ENCODE measurements at regions not wholly inside any gene's neighbourhood (a gene's known extent, or its start where the extent isn't known, plus 50 kb on each side); places are given as distances from the start of the nearest gene placed in this dataset.

DNA sequence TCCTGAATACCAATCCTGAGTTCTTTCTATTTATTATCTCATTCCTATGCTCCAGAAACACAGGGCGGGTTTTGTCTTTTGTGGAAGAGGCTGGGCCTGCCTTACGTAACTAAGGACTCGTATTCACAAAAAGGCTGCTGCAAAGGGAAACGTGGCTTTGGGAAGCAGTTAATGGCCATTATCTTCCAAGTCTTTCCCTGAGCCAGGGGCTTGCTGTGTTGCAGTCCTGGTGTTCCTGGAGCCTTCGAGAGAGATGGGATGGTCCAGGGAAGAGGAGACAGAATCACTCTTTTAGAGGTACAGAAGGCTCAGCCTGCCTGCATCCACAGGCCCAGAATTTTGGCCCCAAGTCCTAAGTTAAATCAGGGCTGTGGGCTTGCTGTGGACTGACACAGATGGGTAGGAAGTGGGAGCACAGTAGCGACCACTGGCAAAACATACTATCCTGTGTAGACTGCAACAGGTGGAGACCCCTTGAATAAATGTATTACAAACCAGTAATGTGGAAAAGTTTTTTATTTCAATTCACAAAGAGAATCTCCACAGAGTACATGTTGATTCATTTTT is 139.4 kb upstream of the ST6GAL2 start:
- no peak overlapping the region for H3K4me3 ChIP-seq (ENCODE audit: low read length in 2 of 2)
- H3K27me3 ChIP-seq (ENCODE audit: control insufficient read depth in 2 of 2, insufficient read depth in 1 of 2, low read length in 1 of 2) = no peaks in the 10 kb centered on the region
- H3K9me3 ChIP-seq (ENCODE audit: control insufficient read depth in 2 of 2, insufficient read depth in 1 of 2, low read length in 1 of 2) = no peaks in the 10 kb centered on the region
- H3K27ac ChIP-seq (ENCODE audit: low read depth in 1 of 2, low read length in 1 of 2) = no peak overlapping the region
- H3K36me3 ChIP-seq (ENCODE audit: control insufficient read depth in 2 of 2, insufficient read depth in 2 of 2, low read length in 1 of 2) = no peaks in the 10 kb centered on the region
- no peak for DNase-seq (ENCODE audit: low read depth in 6 of 9, low spot score in 9 of 9)
- WGBS = 88% methylated on average over 6 of the region's 6 CpGs
- H3K4me1 ChIP-seq (ENCODE audit: control insufficient read depth in 2 of 2, insufficient read depth in 2 of 2, low read length in 2 of 2) = no peaks in the 10 kb centered on the region

DNA sequence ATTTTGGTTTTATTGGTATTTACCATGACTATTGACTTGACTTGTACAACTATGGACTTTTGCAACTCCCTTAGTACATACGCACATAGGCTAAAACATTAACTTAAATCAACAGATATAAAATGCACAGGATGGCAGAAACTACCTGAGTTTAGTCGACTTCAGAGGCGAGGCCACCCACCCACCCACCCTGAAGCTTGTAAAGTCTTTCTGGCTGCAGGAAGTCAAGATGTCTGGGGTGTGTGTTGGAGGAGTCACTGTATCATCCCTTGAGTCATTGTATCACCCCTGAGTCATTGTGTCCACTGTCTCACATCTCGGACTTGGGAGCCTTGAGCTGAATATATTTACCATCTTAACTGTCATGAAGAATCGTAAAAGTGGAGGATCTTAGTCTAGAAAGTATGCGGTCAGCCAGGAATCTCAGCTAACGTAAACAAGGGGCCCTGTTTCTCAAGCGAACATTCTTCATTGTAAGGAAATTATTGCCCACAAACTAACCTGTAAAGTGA is 140.0 kb upstream of the ST6GAL2 start:
- no peaks in the 10 kb centered on the region for H3K4me1 ChIP-seq (ENCODE audit: control insufficient read depth in 2 of 2, insufficient read depth in 2 of 2, low read length in 2 of 2)
- no peak overlapping the region for H3K27ac ChIP-seq (ENCODE audit: low read depth in 1 of 2, low read length in 1 of 2)
- H3K27me3 ChIP-seq (ENCODE audit: control insufficient read depth in 2 of 2, insufficient read depth in 1 of 2, low read length in 1 of 2) = no peaks in the 10 kb centered on the region
- WGBS = 88% methylated on average over 8 of the region's 8 CpGs
- no peak for DNase-seq (ENCODE audit: low read depth in 6 of 9, low spot score in 9 of 9)
- no peak overlapping the region for H3K4me3 ChIP-seq (ENCODE audit: low read length in 2 of 2)
- no peaks in the 10 kb centered on the region for H3K36me3 ChIP-seq (ENCODE audit: control insufficient read depth in 2 of 2, insufficient read depth in 2 of 2, low read length in 1 of 2)
- no peaks in the 10 kb centered on the region for H3K9me3 ChIP-seq (ENCODE audit: control insufficient read depth in 2 of 2, insufficient read depth in 1 of 2, low read length in 1 of 2)

DNA sequence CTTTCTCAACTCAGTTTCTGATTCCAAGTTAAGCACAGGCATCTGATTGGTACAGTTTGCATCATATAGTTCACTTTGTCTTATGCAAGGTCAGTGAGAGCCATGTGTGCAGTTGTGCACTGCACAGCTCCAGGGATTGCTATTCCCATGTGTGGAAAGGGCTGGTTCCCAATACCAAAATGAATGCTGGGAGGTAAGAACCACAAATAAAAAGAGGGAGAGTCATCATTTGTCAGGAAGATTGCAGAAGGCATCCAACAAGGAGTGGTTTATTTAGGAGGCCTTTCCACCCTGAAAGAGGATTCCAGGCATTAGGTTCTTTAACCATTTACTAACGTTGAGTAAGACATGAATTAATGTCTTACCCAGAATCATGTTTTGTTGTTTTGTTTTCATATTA is 141.2 kb upstream of the ST6GAL2 start:
- DNase-seq (ENCODE audit: low read depth in 6 of 9, low spot score in 9 of 9) = no peak
- no peak overlapping the region for H3K27ac ChIP-seq (ENCODE audit: low read depth in 1 of 2, low read length in 1 of 2)
- no peaks in the 10 kb centered on the region for H3K36me3 ChIP-seq (ENCODE audit: control insufficient read depth in 2 of 2, insufficient read depth in 2 of 2, low read length in 1 of 2)
- H3K9me3 ChIP-seq (ENCODE audit: control insufficient read depth in 2 of 2, insufficient read depth in 1 of 2, low read length in 1 of 2) = no peaks in the 10 kb centered on the region
- 98% methylated on average over 1 of the region's 1 CpG for WGBS
- no peaks in the 10 kb centered on the region for H3K27me3 ChIP-seq (ENCODE audit: control insufficient read depth in 2 of 2, insufficient read depth in 1 of 2, low read length in 1 of 2)
- no peaks in the 10 kb centered on the region for H3K4me1 ChIP-seq (ENCODE audit: control insufficient read depth in 2 of 2, insufficient read depth in 2 of 2, low read length in 2 of 2)
- no peak overlapping the region for H3K4me3 ChIP-seq (ENCODE audit: low read length in 2 of 2)

DNA sequence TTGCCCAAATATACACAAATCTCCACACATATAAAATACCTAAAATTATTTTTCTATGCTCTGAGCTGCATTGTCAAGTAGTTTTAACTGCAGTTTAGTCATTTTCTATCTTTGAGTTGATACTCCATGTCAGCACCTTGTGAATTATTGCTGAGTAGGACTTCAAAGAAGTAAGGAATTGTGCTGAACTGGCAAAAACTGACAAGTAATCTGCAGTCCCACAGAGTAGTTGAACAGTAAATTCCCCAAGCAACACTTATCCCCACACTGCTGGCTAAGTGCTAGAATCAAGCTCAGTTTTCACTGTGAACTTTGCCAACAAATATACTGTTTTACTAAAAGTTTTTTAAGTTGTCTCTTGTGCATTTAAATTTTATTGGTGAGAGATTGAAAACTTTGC is 141.8 kb upstream of the ST6GAL2 start:
- no peaks in the 10 kb centered on the region for H3K9me3 ChIP-seq (ENCODE audit: control insufficient read depth in 2 of 2, insufficient read depth in 1 of 2, low read length in 1 of 2)
- H3K27ac ChIP-seq (ENCODE audit: low read depth in 1 of 2, low read length in 1 of 2) = no peak overlapping the region
- no peaks in the 10 kb centered on the region for H3K4me1 ChIP-seq (ENCODE audit: control insufficient read depth in 2 of 2, insufficient read depth in 2 of 2, low read length in 2 of 2)
- no peak overlapping the region for H3K4me3 ChIP-seq (ENCODE audit: low read length in 2 of 2)
- H3K36me3 ChIP-seq (ENCODE audit: control insufficient read depth in 2 of 2, insufficient read depth in 2 of 2, low read length in 1 of 2) = no peaks in the 10 kb centered on the region
- no peak for DNase-seq (ENCODE audit: low read depth in 6 of 9, low spot score in 9 of 9)
- H3K27me3 ChIP-seq (ENCODE audit: control insufficient read depth in 2 of 2, insufficient read depth in 1 of 2, low read length in 1 of 2) = no peaks in the 10 kb centered on the region

DNA sequence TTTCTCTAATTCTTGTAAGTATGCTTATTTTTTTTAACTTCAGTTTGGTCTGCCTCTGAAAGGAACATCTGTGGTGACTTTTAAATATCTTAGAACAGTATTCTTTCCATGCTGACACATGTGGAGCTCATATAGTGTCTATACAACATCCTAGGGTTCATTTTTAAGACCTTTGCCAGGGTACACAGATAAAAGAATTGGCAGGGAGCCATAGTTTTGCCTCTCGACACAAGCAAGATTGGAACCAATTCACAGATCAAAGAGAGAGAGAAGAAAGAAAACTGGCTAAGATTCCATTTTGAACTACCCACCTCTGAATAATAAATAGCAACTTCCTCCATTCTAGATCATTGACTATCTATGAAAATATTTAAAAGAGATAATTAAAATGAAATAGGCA is 142.7 kb upstream of the ST6GAL2 start:
- H3K36me3 ChIP-seq (ENCODE audit: control insufficient read depth in 2 of 2, insufficient read depth in 2 of 2, low read length in 1 of 2) = no peaks in the 10 kb centered on the region
- no peaks in the 10 kb centered on the region for H3K9me3 ChIP-seq (ENCODE audit: control insufficient read depth in 2 of 2, insufficient read depth in 1 of 2, low read length in 1 of 2)
- H3K4me3 ChIP-seq (ENCODE audit: low read length in 2 of 2) = no peak overlapping the region
- WGBS = 91% methylated on average over 1 of the region's 1 CpG
- DNase-seq (ENCODE audit: low read depth in 6 of 9, low spot score in 9 of 9) = no peak
- no peak overlapping the region for H3K27ac ChIP-seq (ENCODE audit: low read depth in 1 of 2, low read length in 1 of 2)
- H3K27me3 ChIP-seq (ENCODE audit: control insufficient read depth in 2 of 2, insufficient read depth in 1 of 2, low read length in 1 of 2) = no peaks in the 10 kb centered on the region
- H3K4me1 ChIP-seq (ENCODE audit: control insufficient read depth in 2 of 2, insufficient read depth in 2 of 2, low read length in 2 of 2) = no peaks in the 10 kb centered on the region

DNA sequence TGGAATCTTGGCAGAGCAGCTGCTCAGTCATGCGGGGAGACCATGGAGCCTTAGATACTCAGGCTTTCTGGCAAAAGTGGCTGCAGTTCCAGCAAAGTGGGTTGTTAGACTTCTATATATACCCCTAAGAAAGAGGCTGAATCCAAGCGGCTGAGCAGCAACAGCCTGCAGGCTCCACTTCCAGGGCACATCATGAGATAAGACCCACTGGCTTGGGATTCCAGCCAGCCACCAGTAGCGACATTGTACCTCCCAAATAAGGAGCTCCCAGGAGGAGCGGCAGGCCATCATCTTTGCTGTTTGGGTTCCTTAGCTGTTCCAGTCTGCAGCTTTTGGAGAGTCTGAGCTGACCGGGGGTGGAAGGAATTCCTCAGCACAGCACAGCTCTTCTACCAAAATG is 150.3 kb upstream of the ST6GAL2 start:
- Histone ChIP-seq H3K36me3 (ENCODE audit: control insufficient read depth in 2 of 2, insufficient read depth in 2 of 2, low read length in 1 of 2) (no peaks in the 10 kb centered on the region), H3K9me3 (ENCODE audit: control insufficient read depth in 2 of 2, insufficient read depth in 1 of 2, low read length in 1 of 2) (peaks cover 0 to 9% of the 10 kb centered on the region in 2 donors), H3K4me1 (ENCODE audit: control insufficient read depth in 2 of 2, insufficient read depth in 2 of 2, low read length in 2 of 2) (no peaks in the 10 kb centered on the region), H3K27me3 (ENCODE audit: control insufficient read depth in 2 of 2, insufficient read depth in 1 of 2, low read length in 1 of 2) (no peaks in the 10 kb centered on the region), H3K4me3 (ENCODE audit: low read length in 2 of 2) (no peak overlapping the region), H3K27ac (ENCODE audit: low read depth in 1 of 2, low read length in 1 of 2) (no peak overlapping the region)
- WGBS = 98% methylated on average over 5 of the region's 5 CpGs
- DNase-seq (ENCODE audit: low read depth in 6 of 9, low spot score in 9 of 9) = no peak

DNA sequence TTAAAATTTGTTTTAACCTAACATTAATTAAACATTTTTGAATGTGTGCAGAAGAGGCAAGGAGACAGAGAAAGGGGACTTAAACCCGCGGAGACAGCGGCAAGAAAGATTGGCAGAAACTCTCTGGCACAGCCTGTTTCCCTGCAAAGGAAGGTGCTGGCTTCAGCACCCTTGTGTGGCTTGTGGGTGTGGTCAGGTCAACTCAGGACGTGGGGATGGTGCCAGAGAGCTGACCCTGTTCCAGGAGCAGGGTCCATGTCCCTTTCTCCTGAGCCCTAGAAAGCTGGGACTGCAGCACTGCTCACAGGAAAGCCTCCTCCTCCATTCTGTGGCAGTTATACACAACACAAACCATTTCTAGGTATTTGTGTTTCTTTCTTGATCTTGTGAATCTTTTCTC is 176.2 kb upstream of the ST6GAL2 start:
- Histone ChIP-seq H3K4me1 (ENCODE audit: control insufficient read depth in 2 of 2, insufficient read depth in 2 of 2, low read length in 2 of 2) (no peaks in the 10 kb centered on the region), H3K4me3 (ENCODE audit: low read length in 2 of 2) (no peak overlapping the region), H3K27ac (ENCODE audit: low read depth in 1 of 2, low read length in 1 of 2) (no peak overlapping the region), H3K27me3 (ENCODE audit: control insufficient read depth in 2 of 2, insufficient read depth in 1 of 2, low read length in 1 of 2) (no peaks in the 10 kb centered on the region), H3K36me3 (ENCODE audit: control insufficient read depth in 2 of 2, insufficient read depth in 2 of 2, low read length in 1 of 2) (no peaks in the 10 kb centered on the region), H3K9me3 (ENCODE audit: control insufficient read depth in 2 of 2, insufficient read depth in 1 of 2, low read length in 1 of 2) (no peaks in the 10 kb centered on the region)
- 65% methylated on average over 4 of the region's 4 CpGs for WGBS
- DNase-seq (ENCODE audit: low read depth in 6 of 9, low spot score in 9 of 9) = no peak

DNA sequence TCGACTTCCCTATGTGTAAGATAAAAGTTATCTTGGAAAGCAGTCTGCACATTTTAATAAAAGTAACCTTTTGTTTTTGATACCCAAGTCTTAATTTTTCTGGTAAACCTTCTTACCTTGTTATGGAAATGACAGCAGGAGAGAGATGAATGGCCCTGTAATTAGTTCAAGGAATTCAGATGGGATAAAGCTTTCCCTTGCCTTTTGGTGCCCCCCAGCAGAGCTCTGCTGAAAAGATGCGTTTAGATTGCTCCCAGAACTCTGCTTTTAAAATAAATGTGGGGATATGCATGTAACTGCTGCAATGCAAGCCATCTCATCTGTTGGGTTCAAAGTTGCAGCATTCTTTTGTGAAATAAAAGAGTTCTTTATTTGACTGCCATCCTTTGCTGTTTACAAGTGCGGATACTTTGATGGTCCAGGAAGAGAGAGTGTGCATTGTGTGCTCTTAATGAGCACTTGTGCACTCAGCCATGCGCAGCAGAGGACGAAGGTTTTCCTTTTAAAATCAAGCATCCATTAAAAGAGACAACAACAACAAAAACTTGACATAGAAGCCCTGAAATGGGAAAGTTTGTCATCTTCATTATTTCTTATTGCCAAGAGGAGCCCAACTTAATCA is 176.7 kb upstream of the ST6GAL2 start:
- Histone ChIP-seq H3K36me3 (ENCODE audit: control insufficient read depth in 2 of 2, insufficient read depth in 2 of 2, low read length in 1 of 2) (no peaks in the 10 kb centered on the region), H3K27ac (ENCODE audit: low read depth in 1 of 2, low read length in 1 of 2) (no peak overlapping the region), H3K4me3 (ENCODE audit: low read length in 2 of 2) (no peak overlapping the region), H3K4me1 (ENCODE audit: control insufficient read depth in 2 of 2, insufficient read depth in 2 of 2, low read length in 2 of 2) (no peaks in the 10 kb centered on the region), H3K27me3 (ENCODE audit: control insufficient read depth in 2 of 2, insufficient read depth in 1 of 2, low read length in 1 of 2) (no peaks in the 10 kb centered on the region), H3K9me3 (ENCODE audit: control insufficient read depth in 2 of 2, insufficient read depth in 1 of 2, low read length in 1 of 2) (no peaks in the 10 kb centered on the region)
- DNase-seq (ENCODE audit: low read depth in 6 of 9, low spot score in 9 of 9) = no peak
- 92% methylated on average over 5 of the region's 5 CpGs for WGBS

DNA sequence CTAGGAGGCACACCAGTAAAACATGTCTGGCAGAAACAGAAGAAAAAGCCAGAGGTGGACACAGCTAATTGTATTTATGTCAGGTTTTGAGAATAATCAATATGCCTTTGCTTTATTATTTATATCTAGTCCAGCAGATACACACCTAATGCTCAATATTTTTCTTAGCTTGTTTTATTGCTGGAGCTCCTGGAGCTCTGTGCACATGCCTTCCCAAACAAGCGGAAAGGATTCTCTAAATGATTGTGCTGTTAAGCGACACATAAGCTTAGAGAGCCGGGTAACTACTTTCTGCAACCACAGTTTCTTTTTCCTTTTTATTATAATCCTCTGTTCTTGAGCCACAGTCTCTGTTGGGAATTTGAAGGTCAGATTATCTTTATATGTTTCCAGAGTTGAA is 177.3 kb upstream of the ST6GAL2 start:
- Histone ChIP-seq H3K36me3 (ENCODE audit: control insufficient read depth in 2 of 2, insufficient read depth in 2 of 2, low read length in 1 of 2) (no peaks in the 10 kb centered on the region), H3K27me3 (ENCODE audit: control insufficient read depth in 2 of 2, insufficient read depth in 1 of 2, low read length in 1 of 2) (no peaks in the 10 kb centered on the region), H3K27ac (ENCODE audit: low read depth in 1 of 2, low read length in 1 of 2) (no peak overlapping the region), H3K4me1 (ENCODE audit: control insufficient read depth in 2 of 2, insufficient read depth in 2 of 2, low read length in 2 of 2) (no peaks in the 10 kb centered on the region), H3K4me3 (ENCODE audit: low read length in 2 of 2) (no peak overlapping the region), H3K9me3 (ENCODE audit: control insufficient read depth in 2 of 2, insufficient read depth in 1 of 2, low read length in 1 of 2) (no peaks in the 10 kb centered on the region)
- no peak for DNase-seq (ENCODE audit: low read depth in 6 of 9, low spot score in 9 of 9)
- 94% methylated on average over 3 of the region's 3 CpGs for WGBS

Measured in thymus (tissue), 11 donors.